Neutrophil (primary cell): ENCODE measurements at regions not wholly inside any gene's neighbourhood (a gene's known extent, or its start where the extent isn't known, plus 50 kb on each side); places are given as distances from the start of the nearest gene placed in this dataset.

ENCODE experiments used
- H3K27ac ChIP-seq: fragments of 200-600 bp; sonication (generic); 2 replicates; pipeline ENCODE4 v1.5.1; 2016; ENCODE audit warnings: mild to moderate bottlenecking, moderate library complexity
- H3K27me3 ChIP-seq: fragments of 200-600 bp; sonication (generic); 2 replicates; pipeline ENCODE4 v1.6.0; 2016; ENCODE audit warnings: mild to moderate bottlenecking
- H3K36me3 ChIP-seq: fragments of 200-600 bp; sonication (generic); 2 replicates; pipeline ENCODE4 v1.5.1; 2017
- H3K4me1 ChIP-seq, 2 experiments: fragments of 200-600 bp in 1 of 2; sonication (generic) in 1 of 2; 1 replicate in 1 of 2; 2 replicates in 1 of 2; pipeline versions ENCODE4 v1.5.1 to v1.6.1; 2013 to 2016; ENCODE audit warnings: low read depth in 1 of 2, low read length in 1 of 2, mild to moderate bottlenecking in 1 of 2, moderate library complexity in 1 of 2; ENCODE audit not compliant: control insufficient read depth in 1 of 2, insufficient read depth in 1 of 2
- H3K4me3 ChIP-seq, 2 experiments: fragments of 200-600 bp in 1 of 2; sonication (generic) in 1 of 2; 1 replicate in 1 of 2; 2 replicates in 1 of 2; pipeline ENCODE4 v1.5.1; 2013 to 2016; ENCODE audit warnings: low read depth in 1 of 2, low read length in 1 of 2, mild to moderate bottlenecking in 1 of 2, moderate library complexity in 1 of 2
- H3K9me3 ChIP-seq: fragments of 200-600 bp; sonication (generic); 2 replicates; pipeline ENCODE4 v1.5.1; 2016
- CTCF ChIP-seq: fragments of 200-600 bp; sonication (generic); IDR thresholded peaks from 2 replicates; pipeline ENCODE4 v1.5.1; 2016; ENCODE audit warnings: antibody characterized with exemption

DNA sequence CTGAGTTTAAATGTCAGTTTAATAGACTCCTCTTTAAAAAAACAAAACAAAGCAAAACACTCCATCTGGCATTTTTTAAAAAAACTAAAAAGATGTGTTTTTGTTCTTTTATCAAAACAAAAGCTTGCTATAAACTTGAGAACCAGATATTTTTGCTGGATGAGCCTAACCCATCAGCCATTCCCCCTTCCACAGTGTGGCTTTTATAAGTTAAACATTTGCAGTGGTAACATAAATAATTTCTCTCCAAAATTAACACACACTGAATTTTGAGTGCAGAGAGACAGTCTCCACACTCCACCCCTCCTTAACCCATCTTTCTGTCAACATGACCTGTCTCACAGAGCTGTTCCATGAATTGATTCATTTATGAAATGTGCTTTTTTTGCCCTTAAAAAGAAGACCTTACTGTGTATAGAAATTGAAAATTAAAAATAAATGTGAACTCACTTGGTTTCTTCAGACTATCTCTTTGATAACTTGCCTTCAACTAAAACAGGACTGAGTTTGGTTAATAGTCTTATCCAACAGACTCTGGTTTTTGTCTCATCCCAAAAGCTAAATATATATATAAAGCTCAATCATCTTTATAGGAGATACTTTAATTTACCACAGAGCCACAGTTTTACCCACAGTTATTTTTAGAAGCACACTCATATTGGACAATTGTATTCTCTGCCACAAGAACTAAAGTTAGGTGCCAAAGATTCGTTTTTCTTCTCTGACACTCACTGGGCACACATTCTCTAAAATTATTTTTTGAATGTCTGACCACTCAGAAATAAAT, 64.8 kb upstream of the STK39 start:
- Histone ChIP-seq H3K36me3 (no peaks in the 10 kb centered on the region), H3K4me1 (no peaks in the 10 kb centered on the region), H3K27me3 (no peaks in the 10 kb centered on the region), H3K27ac (no peak overlapping the region), H3K9me3 (no peaks in the 10 kb centered on the region), H3K4me3 (no peak overlapping the region)
- no peak for TF ChIP-seq CTCF

GRCh38 chr2:168314236-168314635, 66.8 kb upstream of the STK39 start:
- Histone ChIP-seq H3K36me3 (no peaks in the 10 kb centered on the region), H3K4me3 (no peak overlapping the region), H3K27ac (no peak overlapping the region), H3K4me1 (no peaks in the 10 kb centered on the region), H3K9me3 (no peaks in the 10 kb centered on the region), H3K27me3 (no peaks in the 10 kb centered on the region)
- TF ChIP-seq CTCF: no peak

DNA sequence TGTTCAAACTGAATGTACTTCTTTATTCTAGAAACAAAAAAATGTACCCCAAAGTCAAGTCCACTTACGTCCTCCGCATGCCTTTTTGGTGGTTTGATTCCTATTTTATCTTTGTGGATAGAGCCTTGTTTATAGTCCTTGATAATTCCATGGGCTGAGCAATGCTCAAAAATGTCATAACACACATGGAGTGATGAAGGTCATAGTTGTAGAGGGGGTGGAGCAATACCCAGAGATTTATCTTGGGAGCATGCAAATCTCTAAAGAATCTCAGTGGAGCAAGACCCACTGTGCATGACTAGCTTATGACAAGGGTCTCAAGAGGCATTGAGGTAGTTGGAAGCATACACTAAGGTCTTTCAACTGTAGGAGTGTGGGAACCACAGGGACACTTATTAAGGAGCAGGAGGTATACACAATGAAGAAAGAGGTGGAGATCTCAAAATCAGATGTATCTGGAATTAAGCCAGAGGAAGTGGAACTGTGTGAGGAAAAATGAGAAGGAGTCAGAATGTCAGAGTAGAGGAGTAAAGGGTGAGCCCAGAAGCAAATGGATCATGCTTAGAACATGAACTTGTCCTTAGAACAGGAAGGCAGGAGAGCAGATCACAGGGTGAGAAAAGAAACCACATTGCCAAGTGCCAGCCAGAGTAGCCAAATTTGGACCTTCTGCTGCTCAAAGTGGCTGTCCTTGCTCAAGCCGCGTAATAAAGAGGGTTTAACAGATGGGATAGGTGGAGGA, 68.1 kb upstream of the STK39 start:
- no peak overlapping the region for H3K27ac ChIP-seq
- TF ChIP-seq CTCF: no peak
- H3K9me3 ChIP-seq: no peaks in the 10 kb centered on the region
- H3K4me3 ChIP-seq: no peak overlapping the region
- H3K36me3 ChIP-seq: no peaks in the 10 kb centered on the region
- H3K4me1 ChIP-seq: no peaks in the 10 kb centered on the region
- H3K27me3 ChIP-seq: no peaks in the 10 kb centered on the region

DNA sequence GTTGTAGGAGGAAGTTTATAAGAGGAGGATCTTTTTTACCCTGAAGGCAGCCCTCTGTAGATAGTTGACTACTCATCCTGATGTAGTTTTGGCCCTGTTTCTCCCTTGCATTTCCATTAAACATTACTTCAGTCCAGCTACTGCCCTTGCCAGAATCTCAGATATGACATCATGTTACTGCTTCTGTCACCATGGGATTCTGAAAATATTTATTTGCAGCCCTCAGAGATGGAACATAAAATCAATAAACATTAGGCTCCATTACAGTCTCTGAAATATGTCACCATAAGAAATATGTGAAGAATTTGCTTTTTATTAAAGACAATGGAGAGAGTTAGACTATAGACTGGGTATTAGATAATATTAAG, 68.7 kb upstream of the STK39 start:
- no peak overlapping the region for H3K4me3 ChIP-seq
- H3K36me3 ChIP-seq: no peaks in the 10 kb centered on the region
- H3K27ac ChIP-seq: no peak overlapping the region
- no peaks in the 10 kb centered on the region for H3K27me3 ChIP-seq
- H3K4me1 ChIP-seq: no peaks in the 10 kb centered on the region
- TF ChIP-seq CTCF: no peak
- no peaks in the 10 kb centered on the region for H3K9me3 ChIP-seq

DNA sequence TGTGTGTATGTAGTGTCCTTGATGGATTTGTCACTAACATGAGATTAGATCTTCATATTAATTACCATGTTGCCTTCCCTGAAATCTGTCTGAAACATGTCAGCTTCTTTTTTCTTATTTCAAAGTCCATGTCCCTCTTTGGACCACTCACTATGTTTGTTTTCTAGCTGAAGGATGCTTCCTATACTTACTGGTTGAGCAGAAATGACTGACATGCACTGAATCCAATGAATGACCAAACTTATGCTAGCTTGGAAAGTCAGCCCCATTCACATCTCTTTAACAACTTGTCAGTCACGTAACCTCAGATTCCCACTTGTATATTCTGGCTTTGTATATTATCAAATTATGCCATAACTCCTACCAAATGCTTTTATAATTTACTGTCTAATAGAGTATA, 69.9 kb upstream of the STK39 start:
- no peaks in the 10 kb centered on the region for H3K9me3 ChIP-seq
- no peaks in the 10 kb centered on the region for H3K36me3 ChIP-seq
- no peaks in the 10 kb centered on the region for H3K27me3 ChIP-seq
- no peaks in the 10 kb centered on the region for H3K4me1 ChIP-seq
- H3K27ac ChIP-seq: no peak overlapping the region
- no peak overlapping the region for H3K4me3 ChIP-seq
- TF ChIP-seq CTCF: no peak
